ENCODE measurements at regions not wholly inside any gene's neighbourhood (a gene's known extent, or its start where the extent isn't known, plus 50 kb on each side); places are given as distances from the start of the nearest gene placed in this dataset.

DNA sequence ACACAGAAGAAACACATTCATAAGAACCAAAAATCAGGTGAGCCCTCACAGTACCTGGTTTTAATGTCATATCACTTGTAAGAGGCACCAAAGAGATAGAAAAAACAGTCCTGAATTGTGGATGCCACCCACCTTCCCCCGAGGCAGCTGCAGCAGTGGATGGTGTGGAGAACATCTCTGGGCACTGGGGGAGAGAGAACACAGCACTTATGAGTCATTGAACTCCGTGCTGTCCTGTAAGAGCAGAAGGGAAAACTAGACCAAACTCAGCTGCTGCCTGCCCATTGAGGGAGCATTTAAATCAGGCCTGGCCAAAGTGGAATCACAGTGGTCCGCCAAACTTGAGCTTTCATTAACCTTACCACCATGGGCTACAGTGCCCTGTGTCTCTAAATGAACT lies 296.2 kb downstream of the SPATA31D1 start:
- ChIA-PET CTCF (no interaction called here), POLR2A (no interaction called here)

DNA sequence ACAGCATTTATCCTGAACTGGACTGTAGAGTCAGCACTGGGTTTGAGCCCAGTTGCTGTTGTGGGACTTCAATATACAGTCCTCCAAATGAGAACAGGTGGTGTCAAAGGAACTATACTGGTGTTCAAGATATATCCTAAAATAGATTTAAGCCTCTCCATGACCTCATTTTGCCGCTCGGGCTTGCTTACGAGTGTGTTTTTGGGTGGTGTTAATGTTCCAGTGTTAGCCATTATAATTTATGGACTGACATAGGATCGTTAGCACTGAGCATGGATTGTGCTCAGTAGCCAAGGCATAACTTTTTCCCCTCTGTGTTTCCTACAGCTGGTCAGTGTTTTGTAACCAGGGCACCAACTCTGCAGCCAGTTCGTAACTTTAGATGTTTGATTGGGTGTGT lies 306.6 kb downstream of the SPATA31D1 start:
- ChIA-PET CTCF (no interaction called here), POLR2A (no interaction called here)

DNA sequence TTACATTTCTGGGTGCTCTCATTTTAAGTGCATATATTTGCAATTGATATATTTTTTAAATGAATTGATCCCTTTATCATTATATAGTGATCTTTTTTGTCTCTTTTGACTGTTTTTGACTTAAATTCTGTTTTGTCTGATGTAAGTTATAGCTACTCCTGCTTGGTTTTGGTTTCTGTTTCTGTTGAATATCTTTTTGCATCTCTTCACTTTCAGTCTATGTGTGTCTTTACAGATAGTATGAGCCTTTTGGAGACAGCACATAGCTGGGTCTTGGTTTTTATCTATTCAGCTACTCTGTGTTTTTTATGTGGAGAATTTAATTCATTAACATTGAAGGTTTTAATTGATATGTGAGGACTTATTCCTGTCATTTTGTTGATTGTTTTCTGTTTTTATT lies 311.3 kb downstream of the SPATA31D1 start:
- ChIA-PET CTCF (no interaction called here), POLR2A (no interaction called here)

DNA sequence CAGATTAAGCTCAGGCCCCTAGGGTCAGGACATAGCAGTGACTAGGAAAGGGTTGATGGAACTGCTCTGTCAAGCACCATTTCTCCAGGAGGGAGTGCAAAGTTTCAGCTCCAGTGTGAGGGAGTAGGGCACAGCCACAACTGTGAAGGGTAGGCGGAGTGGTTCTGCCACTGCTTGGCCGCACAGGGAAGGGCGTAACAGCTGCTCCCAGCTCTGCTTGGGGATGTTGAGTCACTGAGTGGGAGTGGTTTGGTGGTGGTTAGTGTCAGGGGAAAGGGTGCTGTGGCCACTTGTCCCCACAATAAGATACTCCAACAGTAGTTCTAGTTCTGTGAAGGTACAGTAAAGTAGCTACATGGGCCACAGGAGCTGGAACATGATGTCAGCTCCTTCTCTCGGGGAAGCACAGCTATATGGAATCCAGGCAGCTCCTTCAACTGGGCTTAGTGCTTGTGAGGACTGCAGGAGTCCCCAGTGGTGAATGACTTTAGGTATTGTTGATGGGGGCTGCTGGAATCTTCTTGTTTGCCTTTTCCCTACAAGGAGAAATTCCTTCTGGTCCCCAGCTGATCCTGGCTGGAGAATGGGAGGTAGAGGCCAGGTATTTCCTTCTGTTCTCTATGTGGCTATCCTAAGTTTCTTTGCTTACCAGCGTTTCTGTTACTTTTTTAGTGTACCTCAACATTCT lies 314.5 kb downstream of the SPATA31D1 start:
- CTCF ChIA-PET = no interaction called here
- POLR2A ChIA-PET = no interaction called here

DNA sequence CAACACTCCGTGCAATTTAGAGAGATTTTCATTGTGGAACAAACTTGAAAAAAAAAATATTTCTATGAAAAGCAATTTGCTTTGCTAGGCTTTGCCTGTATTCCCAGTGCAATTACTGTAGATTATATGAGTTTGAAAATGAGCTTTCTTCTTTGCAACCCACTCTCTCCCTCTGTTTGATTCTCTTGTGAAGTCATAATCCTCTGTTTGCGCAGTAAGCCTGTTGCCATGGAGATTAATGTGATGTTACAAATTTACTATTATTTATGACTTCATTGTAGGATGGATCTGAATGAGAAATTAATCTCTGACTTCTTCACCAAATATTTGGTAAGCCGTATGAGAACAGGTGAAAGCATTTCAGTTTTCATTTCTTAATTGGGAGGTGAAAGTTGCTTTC lies 320.3 kb downstream of the SPATA31D1 start:
- CTCF ChIA-PET = no interaction called here
- POLR2A ChIA-PET = no interaction called here

DNA sequence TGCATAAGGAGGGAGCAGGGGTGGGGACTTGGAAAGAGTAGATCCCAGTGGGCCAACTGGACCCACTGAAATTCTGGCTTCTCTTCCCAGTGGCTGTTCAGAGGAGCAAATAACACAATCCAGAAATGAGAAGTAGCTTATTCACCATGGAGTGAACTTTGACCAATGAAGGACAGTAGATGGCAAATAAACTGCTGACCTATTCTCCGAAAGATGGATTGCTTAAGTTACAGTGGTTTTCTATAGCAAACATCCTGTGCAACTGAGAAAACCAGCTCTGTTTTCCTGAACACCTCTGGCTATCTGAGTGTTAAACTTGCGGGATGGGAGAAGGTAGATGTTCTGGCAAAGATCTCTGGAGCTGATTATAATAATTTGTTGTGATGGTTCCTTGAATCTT lies 325.1 kb downstream of the SPATA31D1 start:
- ChIA-PET CTCF (no interaction called here), POLR2A (no interaction called here)

DNA sequence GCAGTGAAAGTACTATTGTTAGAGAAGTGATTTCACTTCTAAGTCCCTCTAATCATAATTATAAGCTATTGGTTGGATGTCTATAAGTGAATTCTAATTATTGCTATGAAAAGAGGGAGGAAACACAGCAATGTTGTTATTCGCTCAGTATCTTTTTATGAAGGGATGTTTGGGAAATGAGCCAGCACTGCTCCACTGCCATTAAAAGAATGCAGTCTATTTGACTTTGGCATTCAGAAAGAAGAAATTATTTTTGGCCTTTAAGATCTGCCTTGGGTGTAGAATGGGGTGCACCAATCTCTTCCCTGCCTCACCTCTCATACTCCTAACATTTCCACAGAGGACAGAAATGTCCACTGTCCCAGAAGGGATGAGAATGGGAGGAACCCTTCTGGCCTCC lies 332.0 kb downstream of the SPATA31D1 start:
- ChIA-PET POLR2A (no interaction called here), CTCF (no interaction called here)

DNA sequence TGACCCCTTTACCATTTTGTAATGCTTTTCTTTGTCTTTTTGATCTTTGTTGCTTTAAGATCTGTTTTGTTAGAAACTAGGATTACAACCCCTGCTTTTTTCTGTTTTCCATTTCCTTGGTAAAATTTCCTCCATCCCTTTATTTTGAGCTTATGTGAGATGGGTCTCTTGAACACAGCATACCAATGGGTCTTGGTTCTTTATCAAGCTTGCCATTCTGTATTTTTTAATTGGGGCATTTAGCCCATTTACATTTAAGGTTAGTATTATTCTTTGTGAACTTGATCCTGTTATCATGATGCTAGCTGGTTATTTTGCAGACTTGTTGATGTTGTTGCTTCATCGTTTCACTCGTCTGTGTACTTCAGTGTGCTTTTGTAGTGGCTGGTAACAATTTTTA lies 337.3 kb downstream of the SPATA31D1 start:
- ChIA-PET CTCF (no interaction called here), POLR2A (no interaction called here)

DNA sequence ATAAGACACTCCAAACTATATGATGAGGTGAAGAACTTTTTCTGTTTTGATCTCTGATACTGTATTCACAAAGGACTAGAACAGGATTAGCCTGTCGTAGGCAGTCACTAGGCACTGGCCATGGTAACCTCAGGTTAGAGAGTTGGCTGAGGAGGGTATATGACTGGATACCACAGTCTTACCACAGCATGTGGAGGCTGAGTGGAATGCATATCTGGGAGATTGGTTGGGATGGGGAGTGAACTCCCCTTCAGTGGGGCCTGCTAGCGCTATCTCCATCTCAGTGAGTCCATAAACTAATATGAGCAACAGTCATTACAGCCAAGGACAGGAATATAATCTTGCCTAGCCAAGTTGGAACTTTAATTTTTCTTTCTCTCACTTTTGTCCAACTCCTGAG lies 339.1 kb downstream of the SPATA31D1 start:
- ChIA-PET POLR2A (no interaction called here), CTCF (no interaction called here)

DNA sequence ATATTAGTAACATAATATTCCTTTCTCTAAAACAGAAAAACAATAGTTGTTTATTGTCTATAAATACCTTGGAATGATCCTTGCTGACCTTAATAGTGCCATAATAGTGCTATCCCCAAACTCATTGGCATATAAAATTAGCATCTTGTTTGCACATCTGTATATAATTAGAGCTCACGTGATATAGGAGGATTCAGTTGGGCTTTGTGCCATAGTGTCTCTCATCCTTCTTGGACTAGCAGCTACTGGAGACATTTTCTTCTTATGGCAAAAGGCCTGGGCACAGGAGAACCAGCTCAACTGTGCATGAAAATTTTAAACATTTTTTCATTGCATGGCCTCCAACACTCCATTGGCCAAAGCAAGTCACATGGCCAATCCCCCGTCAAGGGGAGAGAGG lies 342.5 kb downstream of the SPATA31D1 start:
- POLR2A ChIA-PET = no interaction called here
- CTCF ChIA-PET = no interaction called here

DNA sequence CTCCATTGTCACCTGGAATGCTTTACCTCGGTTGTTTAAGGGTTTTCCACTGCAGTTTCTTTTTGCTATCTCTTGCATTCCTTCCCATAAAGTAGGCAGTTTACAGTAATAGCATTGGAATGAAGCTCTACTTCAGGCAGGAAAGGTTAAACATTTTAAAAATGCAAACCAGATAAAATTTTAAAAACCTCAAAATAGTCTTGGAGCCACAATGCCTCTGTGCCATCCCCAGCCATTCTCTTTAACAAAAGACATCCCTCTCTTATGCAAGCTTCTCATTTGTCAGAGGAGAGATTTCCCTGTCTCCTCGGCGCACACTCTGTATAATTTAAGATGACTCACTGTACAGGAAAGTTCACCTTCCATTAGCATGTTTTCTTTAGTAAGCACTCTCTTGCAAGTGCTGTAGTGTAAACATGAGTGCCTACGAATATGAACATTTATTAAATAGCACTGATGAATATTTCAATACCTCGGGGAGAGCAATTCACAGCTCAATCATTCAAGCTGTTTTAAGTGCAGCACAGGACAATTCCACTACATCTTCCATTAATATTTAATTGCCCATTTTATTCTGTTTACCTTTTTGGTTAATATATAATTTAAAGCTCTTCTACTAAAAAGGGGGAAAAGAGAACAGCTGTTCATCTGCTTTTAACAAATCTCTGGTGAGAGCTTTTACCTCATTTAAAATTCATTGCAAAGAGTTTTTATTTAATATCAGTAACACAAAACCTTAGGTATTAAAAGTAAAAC lies 343.6 kb downstream of the SPATA31D1 start:
- ChIA-PET CTCF (interaction anchor here (0.6 kb wide), 1 partner anchor 10 kb away, joined by 3 read pairs; no protein-coding TSS in a partner anchor), POLR2A (no interaction called here)

DNA sequence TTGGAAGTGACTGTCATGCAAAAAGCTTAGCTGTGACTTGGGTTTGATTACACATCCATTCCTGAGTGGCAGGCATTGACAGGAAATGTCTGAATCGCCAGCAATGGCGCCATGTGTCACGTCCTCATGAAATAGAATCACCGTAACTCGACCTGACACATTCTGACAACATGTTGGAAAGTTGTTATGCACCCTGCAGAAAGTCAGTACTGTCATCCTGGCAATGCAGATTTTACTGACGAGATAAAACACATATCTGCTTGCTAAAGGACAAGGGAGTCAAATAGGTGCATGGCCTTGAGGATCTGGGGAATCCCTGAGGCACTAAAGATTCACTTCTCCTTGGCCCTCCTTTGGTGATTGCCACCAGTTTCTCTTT lies 344.2 kb downstream of the SPATA31D1 start:
- ChIA-PET POLR2A (no interaction called here), CTCF (no interaction called here)

DNA sequence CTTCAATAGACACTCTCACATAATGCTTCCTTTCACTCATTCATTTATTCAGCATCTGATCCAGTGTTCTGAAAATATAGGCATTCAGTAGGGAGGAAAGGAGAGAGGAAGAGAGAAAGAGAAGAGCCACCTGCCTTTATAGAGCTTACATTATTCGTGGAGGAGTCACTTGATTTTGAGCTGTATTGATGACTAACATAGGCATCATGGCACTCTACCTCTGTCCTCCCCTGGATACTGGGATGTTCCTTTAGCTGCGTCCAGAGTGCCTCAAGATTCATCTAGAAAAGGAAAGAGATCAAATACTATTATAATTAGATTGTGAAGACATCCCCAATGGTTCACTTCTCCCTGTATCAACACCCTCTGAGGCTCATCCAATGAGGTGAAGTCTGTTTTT lies 345.1 kb downstream of the SPATA31D1 start:
- CTCF ChIA-PET = no interaction called here
- POLR2A ChIA-PET = no interaction called here

DNA sequence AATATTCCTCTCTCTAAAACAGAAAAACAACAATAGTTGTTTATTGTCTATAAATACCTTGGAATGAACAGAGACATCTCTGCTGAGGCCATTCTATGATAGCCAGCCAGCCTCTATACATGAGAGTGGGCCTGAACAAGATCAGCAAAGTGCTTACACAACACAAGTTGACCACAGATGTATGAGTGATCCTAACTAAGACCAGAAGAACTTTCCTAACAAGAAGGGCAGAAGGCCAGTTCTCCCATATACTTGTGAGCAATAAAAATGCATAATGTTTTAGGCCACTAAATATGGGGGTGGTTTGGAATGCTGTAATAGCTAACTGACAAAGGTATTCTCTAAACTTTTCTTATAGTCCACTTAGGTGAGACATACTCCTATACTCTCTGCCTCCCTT lies 345.7 kb downstream of the SPATA31D1 start:
- ChIA-PET POLR2A (no interaction called here), CTCF (no interaction called here)

DNA sequence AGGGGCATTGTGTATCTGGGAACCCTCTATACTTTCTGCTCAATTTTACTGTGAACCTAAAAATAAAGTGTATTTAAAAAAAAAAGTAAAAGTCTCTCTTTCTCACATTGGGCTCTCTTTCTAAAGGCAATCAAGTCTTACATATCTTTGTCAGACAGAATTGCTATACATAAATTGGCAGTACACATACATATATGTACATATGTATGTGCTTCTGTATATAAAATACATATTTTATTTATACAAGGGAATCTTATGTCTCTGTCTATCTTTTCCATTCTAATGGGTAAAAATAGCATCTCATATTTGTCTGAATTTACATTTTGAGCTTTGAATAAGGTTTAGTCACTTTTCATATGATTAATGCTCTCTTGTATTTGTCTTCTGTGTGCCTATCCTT lies 348.8 kb downstream of the SPATA31D1 start:
- POLR2A ChIA-PET = no interaction called here
- CTCF ChIA-PET = interaction anchor here (1.0 kb wide), 1 partner anchor 145 kb away, joined by 3 read pairs; no protein-coding TSS in a partner anchor

DNA sequence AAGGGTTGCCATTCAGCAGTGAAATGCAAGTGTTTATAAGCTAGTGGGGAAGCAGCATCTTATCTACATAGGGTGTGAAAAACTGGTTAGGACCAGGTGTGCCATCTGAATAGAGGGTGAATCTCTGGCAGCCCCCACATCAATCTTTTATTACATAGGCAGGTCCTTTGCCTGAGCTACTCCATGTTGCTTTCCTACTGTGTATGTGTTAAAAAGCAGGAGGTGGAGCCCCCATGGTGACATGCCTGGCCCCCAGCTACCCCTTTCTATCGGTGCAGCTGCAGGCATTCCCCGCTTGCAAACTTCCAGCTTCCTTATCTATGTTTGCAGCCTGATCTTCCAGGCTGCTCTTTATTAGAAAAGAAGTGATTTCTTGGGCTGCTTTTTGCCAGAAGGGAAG lies 353.5 kb downstream of the SPATA31D1 start:
- POLR2A ChIA-PET = no interaction called here
- CTCF ChIA-PET = interaction anchor here (0.8 kb wide), 1 partner anchor 10 kb away, joined by 3 read pairs; no protein-coding TSS in a partner anchor

DNA sequence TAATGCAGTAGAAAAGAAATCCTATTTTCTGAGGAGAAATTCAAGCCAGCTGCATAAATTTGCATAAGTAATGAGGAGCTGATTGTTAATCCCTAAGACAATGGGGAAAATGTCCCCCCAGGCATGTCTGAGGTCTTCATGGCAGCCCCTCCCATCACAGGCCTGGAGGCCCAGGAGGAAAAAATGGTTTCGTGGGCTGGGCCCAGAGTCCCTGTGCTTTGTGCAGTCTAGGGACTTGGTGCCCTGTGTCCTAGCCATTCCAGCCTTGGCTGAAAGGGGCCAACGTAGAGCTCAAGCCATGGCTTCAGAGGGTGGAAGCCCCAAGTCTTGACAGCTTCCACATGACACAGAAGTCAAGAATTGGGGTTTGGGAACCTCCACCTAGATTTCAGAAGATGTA lies 357.5 kb downstream of the SPATA31D1 start:
- POLR2A ChIA-PET = no interaction called here
- CTCF ChIA-PET = no interaction called here

DNA sequence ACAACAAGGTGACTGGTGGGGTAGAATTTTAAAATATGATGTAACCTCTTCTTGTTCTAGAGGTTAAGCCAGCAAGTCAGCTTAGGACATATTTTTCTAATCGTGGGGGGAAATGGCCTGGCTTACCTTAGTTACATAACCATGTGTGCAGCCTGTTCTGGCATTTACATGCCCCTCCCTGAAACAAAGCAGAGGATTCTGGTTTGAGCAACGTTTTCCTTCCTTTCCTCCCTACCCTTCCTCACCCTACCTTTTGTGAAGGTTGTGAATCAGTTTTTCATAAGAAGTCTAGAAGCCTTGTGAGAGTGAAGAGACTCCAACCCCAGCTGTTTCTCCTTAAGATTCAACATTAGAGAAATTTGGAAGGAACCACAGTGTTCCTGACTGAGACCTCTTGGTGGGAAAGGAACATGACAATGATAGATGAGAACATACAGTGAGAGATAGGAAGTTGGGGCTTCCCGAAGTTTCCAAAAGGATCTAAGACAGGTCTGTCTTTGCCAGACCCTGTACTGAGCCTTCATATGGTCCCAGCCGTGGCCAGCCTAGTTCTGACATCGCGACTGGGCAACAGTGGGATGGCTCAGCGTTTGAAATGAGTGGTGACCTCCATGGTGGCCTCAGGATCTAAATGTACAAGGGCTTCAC lies 365.2 kb downstream of the SPATA31D1 start:
- CTCF ChIA-PET = no interaction called here
- POLR2A ChIA-PET = no interaction called here

DNA sequence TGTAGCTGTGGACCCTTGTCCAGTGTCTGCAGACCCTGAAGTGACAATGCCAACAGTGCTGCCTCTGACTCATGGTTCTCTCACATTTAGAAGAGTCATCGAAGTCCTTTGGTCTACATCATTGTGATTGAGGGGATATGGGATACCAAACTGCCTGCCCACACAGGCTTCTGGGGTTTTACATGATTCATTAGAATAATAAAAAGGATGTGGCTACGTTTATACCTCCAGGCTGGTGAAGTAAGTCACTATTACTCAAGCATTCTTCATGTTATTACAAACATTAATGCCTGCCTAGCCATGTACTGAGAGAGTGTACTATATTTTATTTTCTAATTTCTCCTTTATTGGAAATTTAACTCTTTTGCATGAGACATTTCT lies 365.7 kb downstream of the SPATA31D1 start:
- POLR2A ChIA-PET = no interaction called here

DNA sequence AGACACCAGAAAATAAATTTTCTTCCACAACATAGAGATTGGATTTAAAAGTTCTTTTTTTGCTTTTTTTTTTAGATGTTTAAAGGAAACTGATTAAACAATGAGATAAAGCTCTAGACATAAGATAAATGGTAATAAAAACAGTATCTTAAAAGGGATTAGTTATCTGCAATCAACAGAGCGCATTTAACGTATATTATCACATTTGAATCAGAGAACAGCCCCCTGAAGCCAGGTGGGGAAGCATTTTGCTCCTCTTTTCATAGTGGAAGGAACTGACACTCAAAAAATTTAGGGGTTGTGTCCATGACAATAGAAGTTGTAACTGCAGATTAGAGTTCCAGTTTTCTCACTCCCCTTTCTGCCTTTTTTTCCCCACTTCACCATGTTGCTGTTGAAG lies 367.6 kb downstream of the SPATA31D1 start:
- ChIA-PET CTCF (no interaction called here), POLR2A (no interaction called here)

More for the DNA sequence above, 365.7 kb downstream of the SPATA31D1 start:
- CTCF ChIA-PET = no interaction called here

DNA sequence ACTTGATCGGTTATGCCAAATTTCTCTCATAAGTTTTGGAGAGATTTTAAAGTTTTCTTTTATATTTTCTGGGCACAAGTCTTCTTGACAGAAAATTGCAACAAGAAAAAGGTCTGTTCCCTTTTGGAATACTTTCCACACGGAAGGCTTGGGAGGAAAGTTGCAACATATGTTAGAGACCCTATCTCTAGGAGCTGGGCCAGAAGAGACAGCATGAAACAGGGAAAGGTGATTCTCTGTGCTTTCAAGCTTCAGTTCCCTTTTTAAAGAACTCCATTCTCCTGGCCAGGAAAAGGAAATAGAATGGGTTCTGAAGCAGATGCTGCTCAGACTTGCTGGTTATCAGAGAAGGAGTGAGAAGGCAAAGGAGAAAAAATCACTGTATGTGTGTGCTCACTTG lies 368.3 kb downstream of the SPATA31D1 start:
- ChIA-PET CTCF (no interaction called here), POLR2A (no interaction called here)

DNA sequence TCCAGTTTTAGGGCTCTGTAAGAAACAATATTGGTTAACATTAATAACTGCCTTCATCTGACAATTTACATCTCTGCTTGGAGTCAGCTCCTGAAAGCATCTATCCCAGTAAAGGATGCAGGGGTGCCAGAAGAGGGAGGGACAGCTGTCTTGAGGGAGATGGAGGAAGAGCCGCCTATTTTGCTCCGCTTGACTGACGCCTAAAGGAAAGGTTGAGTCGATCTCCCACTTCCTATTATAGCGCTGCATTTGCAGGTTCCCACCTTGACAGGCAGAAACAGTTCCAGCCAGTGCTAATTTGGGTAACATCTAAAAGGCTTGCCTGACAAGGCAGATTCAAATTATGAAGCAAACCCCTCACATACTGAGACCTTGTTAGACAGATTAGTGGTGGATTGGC lies 374.6 kb downstream of the SPATA31D1 start:
- ChIA-PET POLR2A (no interaction called here), CTCF (no interaction called here)
